Transverse colon (tissue), 4 donors: ENCODE measurements at regions not wholly inside any gene's neighbourhood (a gene's known extent, or its start where the extent isn't known, plus 50 kb on each side); places are given as distances from the start of the nearest gene placed in this dataset.

Experiments
- DNase-seq: peaks from one replicate; pipeline ENCODE4 v3.0.0-alpha.2; 2019
- H3K27ac ChIP-seq, 4 donors: fragments of 200-600 bp; sonication (generic); 2 replicates each; pipeline ENCODE4 v1.5.1; 2016 to 2018; ENCODE audit warnings: inconsistent platforms in 4 of 4
- H3K27me3 ChIP-seq: fragments of 200-600 bp; sonication (generic); 2 replicates; pipeline ENCODE4 v1.5.1; 2017; ENCODE audit warnings: inconsistent platforms
- H3K36me3 ChIP-seq, 4 donors: fragments of 200-600 bp; sonication (generic); 2 replicates each; pipeline ENCODE4 v1.5.1; 2017 to 2019; ENCODE audit warnings: inconsistent platforms in 4 of 4
- H3K4me1 ChIP-seq, 4 donors: fragments of 200-600 bp; sonication (generic); 2 replicates each; pipeline ENCODE4 v1.5.1; 2017 to 2020; ENCODE audit warnings: inconsistent platforms in 4 of 4
- H3K4me3 ChIP-seq, 4 donors: fragments of 200-600 bp; sonication (generic); 1 replicate in 1 of 4; 2 replicates in 3 of 4; pipeline versions ENCODE4 v1.5.1 to v1.6.1; 2017 to 2019; ENCODE audit warnings: inconsistent platforms in 4 of 4
- H3K9me3 ChIP-seq, 2 donors: fragments of 200-600 bp; sonication (generic); 2 replicates each; pipeline ENCODE4 v1.5.1; 2017 to 2019; ENCODE audit warnings: inconsistent platforms in 2 of 2
- EP300 ChIP-seq: sonication (generic); formaldehyde crosslinking; IDR thresholded peaks from one replicate; pipeline ENCODE4 v1.6.1; 2017; ENCODE audit warnings: antibody characterized with exemption, low read depth
- POLR2A ChIP-seq: fragments of 450-650 bp; IDR thresholded peaks from one replicate; pipeline ENCODE4 v1.6.1; 2016; ENCODE audit warnings: antibody characterized with exemption, mild to moderate bottlenecking, moderate library complexity
- POLR2AphosphoS5 ChIP-seq, 3 donors: sonication (generic); formaldehyde crosslinking; IDR thresholded peaks; one replicate each; pipeline ENCODE4 v1.6.1; 2016; ENCODE audit warnings: antibody characterized with exemption in 3 of 3
- WGBS, 2 donors: methylation state at CpG; one replicate each; pipeline ENCODE4 v1.1.5; 2018; ENCODE audit warnings: low coverage in 1 of 2; 5-methylcytosine and 5-hydroxymethylcytosine counted together
- in situ Hi-C, 4 donors: fragments of 200-750 bp; cut with MboI; loops; one replicate each; pipeline versions ENCODE4 v1.15.0 to v1.15.1; 2017; ENCODE audit warnings: low sequenced_read_pairs in 3 of 4, low pct_ligation_motif_present in 1 of 4, low pct_unique_long_range_greater_than_20kb in 1 of 4
- intact Hi-C: fragments of 100-400 bp; cut with DNase I; formaldehyde crosslinking; loops from one replicate; pipeline ENCODE4 v1.15.1; 2023; ENCODE audit warnings: low total_unique reads
- TF ChIP-seq, protein P1 (sequence below), 5 experiments: fragments of 200-600 bp in 3 of 5; fragments of 450-650 bp in 2 of 5; sonication (generic) in 3 of 5; IDR thresholded peaks; 1 replicate in 2 of 5; 2 replicates in 3 of 5; pipeline ENCODE4 v1.5.1; 2016 to 2017; ENCODE audit warnings: antibody characterized with exemption in 5 of 5, inconsistent platforms in 3 of 5, mild to moderate bottlenecking in 2 of 5, moderate library complexity in 1 of 5

DNA sequence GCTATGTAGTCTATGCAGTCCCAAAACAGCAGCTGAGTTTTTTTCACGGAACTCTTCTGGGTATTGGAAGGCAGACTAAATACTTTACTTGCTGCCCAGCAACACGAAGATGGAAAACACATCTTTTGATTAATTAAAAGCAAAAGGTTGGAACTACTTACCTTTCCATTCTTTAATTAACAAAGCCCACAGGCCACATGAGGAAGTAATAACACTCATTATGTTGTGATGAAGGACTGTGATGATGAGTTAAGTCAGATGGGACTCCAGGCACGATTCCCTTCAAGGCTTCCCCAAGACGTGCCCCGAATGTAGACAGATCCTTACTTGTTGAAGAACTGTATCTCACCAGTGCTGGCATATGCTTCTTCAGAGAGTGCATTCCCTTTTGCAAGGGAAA lies 129.0 kb downstream of the WIF1 start:
- Histone ChIP-seq H3K4me3 (no peak overlapping the region), H3K27me3 (no peaks in the 10 kb centered on the region), H3K9me3 (no peaks in the 10 kb centered on the region), H3K27ac (no peak overlapping the region), H3K36me3 (no peaks in the 10 kb centered on the region), H3K4me1 (no peaks in the 10 kb centered on the region)
- WGBS, 2 donors, result 77 to 82% methylated on average over 3 to 5 of the region's 5 CpGs
- in situ Hi-C loops (no loop called here), intact Hi-C loops (loop anchor here (5.0 kb wide), 1 partner anchor 585 kb away; no protein-coding TSS in a partner anchor)
- DNase-seq, result no peak
- TF ChIP-seq POLR2A (no peak), EP300 (no peak), POLR2AphosphoS5 (IDR thresholded peaks at IDR 0.05) (no peak)
- TF ChIP-seq, protein P1, sequence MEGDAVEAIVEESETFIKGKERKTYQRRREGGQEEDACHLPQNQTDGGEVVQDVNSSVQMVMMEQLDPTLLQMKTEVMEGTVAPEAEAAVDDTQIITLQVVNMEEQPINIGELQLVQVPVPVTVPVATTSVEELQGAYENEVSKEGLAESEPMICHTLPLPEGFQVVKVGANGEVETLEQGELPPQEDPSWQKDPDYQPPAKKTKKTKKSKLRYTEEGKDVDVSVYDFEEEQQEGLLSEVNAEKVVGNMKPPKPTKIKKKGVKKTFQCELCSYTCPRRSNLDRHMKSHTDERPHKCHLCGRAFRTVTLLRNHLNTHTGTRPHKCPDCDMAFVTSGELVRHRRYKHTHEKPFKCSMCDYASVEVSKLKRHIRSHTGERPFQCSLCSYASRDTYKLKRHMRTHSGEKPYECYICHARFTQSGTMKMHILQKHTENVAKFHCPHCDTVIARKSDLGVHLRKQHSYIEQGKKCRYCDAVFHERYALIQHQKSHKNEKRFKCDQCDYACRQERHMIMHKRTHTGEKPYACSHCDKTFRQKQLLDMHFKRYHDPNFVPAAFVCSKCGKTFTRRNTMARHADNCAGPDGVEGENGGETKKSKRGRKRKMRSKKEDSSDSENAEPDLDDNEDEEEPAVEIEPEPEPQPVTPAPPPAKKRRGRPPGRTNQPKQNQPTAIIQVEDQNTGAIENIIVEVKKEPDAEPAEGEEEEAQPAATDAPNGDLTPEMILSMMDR (IDR thresholded peaks at IDR 0.05), result no peak

DNA sequence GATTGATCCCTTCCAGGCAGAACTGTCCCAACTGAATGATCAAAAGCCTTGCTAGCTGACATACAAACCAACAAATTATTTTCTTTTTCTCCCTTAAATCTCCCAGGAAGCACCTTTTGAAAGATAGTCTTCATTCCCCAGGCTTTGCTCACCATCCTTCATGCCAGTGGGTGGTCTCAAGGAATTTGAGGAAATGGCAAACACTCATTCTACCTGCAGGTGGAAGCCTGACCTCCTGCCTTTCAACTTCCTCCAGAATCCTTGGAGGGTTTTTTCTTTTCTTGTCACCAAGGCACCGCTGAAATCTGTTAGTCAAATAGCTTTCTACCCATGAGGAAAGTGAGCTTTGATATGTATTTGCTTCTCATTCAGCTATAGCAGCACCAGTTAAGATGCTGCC lies 128.5 kb downstream of the WIF1 start:
- DNase-seq, result no peak
- Histone ChIP-seq H3K36me3 (no peaks in the 10 kb centered on the region), H3K27ac (no peak overlapping the region), H3K9me3 (no peaks in the 10 kb centered on the region), H3K4me1 (no peaks in the 10 kb centered on the region), H3K27me3 (no peaks in the 10 kb centered on the region), H3K4me3 (no peak overlapping the region)
- WGBS, 2 donors, result 0 to 25% methylated on average over 1 of the region's 1 CpG
- in situ Hi-C loops, result no loop called here
- no peak for TF ChIP-seq EP300
- no peak for TF ChIP-seq POLR2A
- no peak for TF ChIP-seq POLR2AphosphoS5 (IDR thresholded peaks at IDR 0.05)
- TF ChIP-seq, protein P1 (IDR thresholded peaks at IDR 0.05), result no peak
- intact Hi-C loops, result loop anchor here (5.0 kb wide), 1 partner anchor 585 kb away; no protein-coding TSS in a partner anchor

DNA sequence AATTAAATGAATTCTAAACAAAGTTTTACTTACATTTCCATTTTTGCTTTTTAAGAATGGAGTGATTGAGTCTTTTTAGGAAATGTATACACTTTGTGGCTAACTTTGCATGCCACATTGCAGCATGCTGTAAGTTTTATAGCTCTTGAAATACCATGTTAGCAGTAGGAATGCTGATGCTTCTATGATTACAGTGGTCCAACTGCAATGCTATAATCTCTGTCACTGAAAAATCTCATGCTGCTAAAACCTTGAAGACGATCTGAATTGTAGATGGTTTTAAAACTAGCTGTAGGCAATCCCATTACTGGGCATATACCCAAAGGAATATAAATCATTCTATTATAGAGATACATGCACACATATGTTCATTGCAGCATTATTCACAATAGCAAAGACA lies 127.6 kb downstream of the WIF1 start:
- Histone ChIP-seq H3K4me3 (no peak overlapping the region), H3K27me3 (no peaks in the 10 kb centered on the region), H3K9me3 (no peaks in the 10 kb centered on the region), H3K36me3 (no peaks in the 10 kb centered on the region), H3K27ac (no peak overlapping the region), H3K4me1 (peaks cover 0 to 4% (median 0%) of the 10 kb centered on the region in 4 donors)
- WGBS, 2 donors, result 45 to 50% methylated on average over 1 of the region's 1 CpG
- intact Hi-C loops (loop anchor here (5.0 kb wide), 1 partner anchor 584 kb away; no protein-coding TSS in a partner anchor), in situ Hi-C loops (no loop called here)
- TF ChIP-seq EP300 (no peak), POLR2A (no peak), POLR2AphosphoS5 (IDR thresholded peaks at IDR 0.05) (no peak)
- TF ChIP-seq, protein P1 (IDR thresholded peaks at IDR 0.05), result no peak
- DNase-seq, result no peak

DNA sequence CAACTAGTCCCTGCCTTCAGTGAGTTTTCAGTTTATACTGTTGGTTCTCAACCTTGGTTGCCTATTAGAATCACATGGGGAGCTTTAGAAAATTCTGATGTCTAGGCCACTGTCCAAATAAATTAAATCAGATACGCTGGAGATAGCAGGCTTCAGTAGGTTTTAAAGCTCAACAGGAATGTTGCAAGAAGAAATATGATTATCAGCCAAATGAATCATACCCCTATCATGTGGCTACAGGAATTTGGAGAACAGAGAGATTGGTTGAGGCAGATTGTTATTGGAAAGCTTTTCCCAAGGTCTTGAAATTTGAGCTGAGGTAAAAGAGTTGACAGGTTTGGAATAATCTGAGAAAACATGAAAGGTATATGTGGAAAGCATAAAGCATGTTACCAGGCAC lies 125.3 kb downstream of the WIF1 start:
- Histone ChIP-seq H3K9me3 (no peaks in the 10 kb centered on the region), H3K27ac (no peak overlapping the region), H3K4me1 (peaks cover 0 to 4% (median 0%) of the 10 kb centered on the region in 4 donors), H3K36me3 (no peaks in the 10 kb centered on the region), H3K27me3 (no peaks in the 10 kb centered on the region), H3K4me3 (no peak overlapping the region)
- in situ Hi-C loops, result no loop called here
- intact Hi-C loops, result no loop called here
- DNase-seq, result no peak
- 73 to 77% methylated on average over 1 of the region's 1 CpG for WGBS, 2 donors
- TF ChIP-seq POLR2A, result no peak
- TF ChIP-seq POLR2AphosphoS5 (IDR thresholded peaks at IDR 0.05), result no peak
- TF ChIP-seq, protein P1 (IDR thresholded peaks at IDR 0.05), result no peak
- TF ChIP-seq EP300, result no peak
